Right kidney (tissue), 1 donor: ENCODE measurements at regions not wholly inside any gene's neighbourhood (a gene's known extent, or its start where the extent isn't known, plus 50 kb on each side); places are given as distances from the start of the nearest gene placed in this dataset.
A peak's percentile ranks its signal among the peaks of the same experiment; 100 is the strongest.
"Not testable (repeated sequence)": the region's sequence is repeated elsewhere in the genome, so short reads cannot be mapped to it uniquely, and the experiment has no call there.

Experiments used
- DNase-seq: peaks from one replicate; pipeline ENCODE4 v3.0.0-alpha.2; 2016

DNA sequence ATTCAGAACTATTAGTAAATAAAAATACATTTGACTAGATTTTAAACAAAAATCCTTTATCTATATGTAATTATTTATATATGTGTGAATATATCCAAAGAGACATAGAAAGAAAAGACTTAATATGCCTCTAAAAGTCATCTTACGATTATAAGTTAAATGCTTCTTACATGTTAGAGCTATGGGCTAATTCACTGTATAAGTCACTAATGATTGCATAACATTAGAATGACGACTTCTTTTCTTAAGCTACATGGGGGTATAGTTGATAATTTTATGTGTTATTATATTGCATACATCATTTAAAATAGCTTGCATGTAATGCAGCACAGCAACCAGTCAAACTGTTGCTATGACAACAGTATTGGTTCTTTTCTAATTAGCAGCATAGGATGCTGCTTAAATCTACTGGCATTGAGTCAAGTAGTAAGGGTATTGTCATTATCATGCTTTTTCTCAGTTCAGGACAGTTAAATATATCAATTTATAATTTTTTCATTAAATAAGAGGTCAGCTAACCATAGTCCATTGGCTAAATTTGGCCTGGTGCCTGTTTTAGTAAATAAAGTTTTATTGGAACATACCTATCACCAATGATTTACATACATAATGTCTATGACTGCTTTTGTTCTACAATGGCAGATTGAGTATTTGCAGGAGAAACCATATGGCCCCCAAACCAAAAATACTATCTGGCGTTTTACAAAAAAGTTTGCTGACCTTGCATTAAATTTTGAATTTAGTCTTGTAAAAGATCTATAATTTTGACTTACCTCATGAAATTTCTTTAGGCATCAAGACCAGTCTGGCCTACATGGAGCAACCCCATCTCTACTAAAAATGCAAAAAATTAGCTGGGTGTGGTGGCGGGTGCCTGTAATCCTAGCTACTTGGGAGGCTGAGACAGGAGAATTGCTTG, 207.7 kb upstream of the ZSWIM2 start:
- DNase-seq: no peak

DNA sequence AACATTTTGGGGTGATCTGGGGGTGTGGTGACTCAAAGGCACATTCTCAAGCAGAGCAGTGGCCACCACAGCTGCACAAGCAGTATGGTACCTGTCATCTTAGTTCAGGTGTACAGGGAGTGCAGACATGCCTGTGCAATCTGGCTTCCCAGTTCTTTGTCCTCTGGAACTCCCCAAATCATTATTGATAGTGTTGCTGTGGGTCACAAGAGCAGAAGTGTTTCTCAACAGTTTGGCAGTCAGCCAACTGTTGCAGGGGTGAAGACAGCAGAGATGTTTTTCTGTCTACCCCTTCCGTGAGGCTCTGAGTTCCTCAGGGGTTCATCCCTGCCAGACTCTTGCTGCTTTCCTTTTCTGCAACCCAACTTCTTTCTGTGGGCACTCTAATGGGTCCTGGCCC, 206.5 kb upstream of the ZSWIM2 start:
- DNase-seq: no peak

DNA sequence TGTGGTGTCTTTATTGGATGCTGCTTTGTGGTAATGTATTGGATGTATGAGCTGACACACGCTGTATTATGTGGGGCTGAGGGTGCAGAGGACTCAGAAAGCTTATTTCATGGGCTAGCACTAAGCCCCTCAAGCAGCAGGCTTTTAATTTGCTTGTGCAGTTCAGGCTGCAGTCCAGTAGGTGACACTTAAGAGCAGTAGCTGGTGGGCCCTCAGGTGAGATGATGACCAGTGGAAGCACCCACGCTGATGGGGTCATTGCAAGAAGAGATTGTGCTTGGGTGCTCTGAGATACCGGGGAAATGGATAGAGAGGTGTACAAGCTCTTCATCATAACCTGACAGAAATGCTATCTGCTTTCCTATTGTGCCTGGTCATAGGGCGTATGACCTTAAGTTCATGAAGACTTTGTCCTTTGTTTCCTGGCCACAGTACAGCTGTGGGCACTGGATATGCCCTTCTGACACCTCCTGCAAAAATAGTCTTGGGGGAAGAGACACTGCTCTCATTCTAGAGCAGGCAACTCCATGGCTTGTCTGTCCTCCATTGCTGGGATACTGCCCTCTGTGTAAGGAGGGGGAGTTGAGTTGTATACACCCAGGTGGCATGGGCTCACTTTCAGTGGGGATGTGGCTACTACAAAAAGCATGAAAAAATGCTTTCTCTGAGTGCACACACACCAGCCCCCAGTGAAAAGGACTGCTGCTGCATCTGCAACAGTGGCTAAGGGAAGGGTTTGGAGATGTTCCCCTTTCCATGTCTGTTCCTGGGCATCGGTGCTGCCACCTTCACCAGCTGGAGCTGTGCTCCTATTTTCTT, 205.7 kb upstream of the ZSWIM2 start:
- DNase-seq: no peak

DNA sequence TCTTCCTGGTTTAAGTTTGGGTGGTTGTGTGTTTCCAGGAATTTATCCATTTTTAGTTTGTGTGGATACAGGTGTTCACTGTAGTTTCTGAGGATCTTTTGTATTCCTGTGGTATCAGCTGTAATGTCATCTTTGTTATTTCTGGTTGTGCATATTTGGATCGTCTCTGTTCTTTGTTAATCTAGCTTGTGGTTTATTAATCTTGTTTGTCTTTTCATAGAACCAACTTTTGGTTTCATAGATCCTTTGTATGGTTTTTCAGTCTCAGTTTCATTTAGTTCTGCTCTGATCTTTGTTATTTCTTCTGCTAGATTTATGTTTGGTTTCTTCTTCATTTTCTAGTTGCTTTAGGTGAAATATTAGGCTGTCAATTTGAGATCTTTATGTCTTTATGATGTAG, 202.4 kb upstream of the ZSWIM2 start:
- no peak for DNase-seq

DNA sequence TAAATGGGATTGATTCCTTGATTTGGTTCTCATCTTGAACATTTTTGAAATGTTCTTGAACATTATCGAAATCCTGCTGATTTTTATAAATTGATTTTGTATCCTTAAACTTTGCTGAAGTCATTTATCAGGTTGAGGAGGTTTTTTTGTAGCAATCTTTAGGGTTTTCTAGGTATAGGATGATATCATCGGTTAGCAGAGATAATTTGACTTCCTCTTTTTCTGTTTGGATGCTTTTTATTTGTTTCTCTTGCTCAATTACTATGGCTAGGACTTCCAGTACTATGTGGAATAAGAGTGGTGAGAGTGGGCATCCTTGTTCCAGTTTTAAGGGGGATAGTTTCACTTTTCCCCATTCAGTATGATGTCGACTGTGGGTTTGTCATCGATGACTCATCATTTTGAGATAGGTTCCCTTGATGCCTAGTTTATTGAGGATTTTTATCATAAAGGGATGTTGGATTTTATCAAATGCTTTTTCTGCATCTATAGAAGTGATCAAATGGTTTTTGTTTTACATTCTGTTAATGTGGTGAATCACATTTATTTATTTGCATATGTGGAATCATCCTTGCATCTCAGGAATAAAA, 201.5 kb upstream of the ZSWIM2 start:
- no peak for DNase-seq

DNA sequence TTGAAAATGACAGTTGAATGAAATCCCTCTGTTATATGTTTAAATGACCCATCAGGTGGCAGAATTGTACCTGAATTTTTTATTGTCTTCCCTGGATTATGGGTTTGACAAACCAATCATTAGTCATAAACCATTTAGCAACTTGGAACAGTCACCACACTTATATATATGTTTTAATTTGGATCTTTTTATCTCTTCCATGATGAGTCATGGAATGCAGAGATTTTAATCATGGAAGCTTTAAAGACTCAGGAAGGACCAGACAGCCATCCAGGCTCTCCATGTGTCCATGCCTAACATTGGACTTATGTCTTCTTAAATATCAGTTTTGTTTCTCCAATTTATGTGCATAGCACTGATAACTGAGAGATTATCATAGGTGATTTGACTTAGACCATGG, 188.3 kb upstream of the ZSWIM2 start:
- no peak for DNase-seq

DNA sequence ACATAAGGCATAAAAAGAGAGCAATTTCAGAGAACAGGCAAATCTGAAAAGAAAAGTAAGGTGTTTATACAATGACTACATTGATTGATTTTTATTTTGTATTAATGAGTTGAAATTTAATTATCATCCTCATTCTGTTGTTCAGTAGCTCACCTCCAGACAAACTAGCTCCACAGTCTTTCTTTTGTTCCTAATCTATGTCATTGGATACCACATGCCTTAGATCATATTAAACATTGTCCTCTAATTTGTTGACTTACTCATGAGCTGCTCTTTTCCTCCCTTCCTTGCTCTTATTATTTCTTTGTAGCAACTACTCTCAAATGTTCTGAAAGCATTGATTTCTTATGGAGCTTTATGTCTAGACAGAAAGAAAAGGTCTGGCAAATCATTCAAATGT, 185.5 kb upstream of the ZSWIM2 start:
- DNase-seq: no peak

DNA sequence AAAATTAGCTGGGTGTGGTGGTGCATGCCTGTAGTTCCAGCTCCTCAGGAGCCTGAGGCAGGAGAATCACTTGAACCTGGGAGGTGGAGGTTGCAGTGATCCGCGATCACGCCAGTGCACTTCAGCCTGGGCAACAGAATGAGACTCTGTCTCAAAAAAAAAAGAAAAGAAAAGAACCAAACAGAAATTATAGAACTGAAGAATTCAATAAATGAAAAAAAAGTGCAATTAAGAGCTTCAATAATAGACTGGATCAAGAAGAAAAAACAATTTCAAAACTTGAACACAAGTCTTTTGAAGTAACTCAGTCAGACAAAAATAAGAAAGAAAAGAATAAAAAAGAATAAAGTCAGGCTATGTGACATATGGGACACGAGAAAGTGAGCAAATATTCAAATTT, 175.8 kb upstream of the ZSWIM2 start:
- DNase-seq: no peak

DNA sequence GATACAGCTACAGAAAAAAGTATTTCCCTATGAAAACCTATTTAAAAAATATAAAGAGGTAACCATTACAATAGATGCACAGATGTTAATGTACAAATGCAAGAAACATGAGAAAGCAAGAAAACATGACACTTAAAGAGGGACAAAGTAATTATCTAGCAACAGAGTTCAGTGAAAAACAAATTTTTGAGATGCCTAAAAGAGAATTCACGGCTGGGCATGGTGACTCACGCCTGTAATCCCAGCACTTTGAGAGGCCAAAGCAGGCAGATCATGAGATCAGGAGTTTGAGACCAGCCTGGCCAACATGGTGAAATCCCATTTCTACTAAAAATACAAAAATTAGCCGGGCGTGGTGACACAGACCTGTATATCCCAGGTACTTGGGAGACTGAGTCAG, 175.0 kb upstream of the ZSWIM2 start:
- not testable (repeated sequence) for DNase-seq

DNA sequence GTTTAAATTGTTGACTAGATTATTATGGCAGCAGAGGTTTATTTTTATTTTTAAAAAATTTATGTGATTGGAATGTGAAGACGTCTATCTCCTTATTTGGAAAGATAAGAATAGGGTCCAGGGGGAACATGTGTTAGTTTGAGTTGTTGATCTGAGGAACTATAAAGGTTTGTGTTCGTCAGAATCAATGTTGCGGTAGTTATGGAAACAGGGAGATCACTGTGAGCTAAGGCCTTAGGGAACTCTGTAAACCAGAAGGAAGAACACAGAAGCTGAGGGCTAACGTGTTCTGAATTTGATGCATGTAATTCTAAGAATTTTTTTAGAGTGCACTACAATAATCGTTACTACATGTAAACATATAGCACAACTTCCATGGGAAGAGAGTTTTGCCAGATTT, 168.5 kb upstream of the ZSWIM2 start:
- no peak for DNase-seq

DNA sequence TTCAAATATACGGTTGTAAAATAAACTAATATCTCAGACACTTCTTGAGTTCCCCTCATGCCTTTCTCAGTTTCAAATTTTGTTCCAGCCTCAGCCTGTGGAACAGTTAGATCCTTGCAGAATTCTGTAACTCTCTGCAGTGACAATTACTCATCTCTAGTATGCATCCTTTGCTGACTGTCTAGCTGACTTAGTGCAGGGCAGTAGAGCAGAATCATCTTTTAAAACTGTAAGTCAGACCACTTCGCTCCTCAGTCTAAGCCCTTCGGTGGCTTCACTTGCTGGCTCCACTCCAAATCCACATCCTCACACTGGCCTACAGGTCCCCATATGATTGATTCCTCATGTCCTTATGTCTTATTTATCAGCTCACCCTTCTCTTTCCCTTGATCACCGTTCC, 164.1 kb upstream of the ZSWIM2 start:
- DNase-seq: no peak

DNA sequence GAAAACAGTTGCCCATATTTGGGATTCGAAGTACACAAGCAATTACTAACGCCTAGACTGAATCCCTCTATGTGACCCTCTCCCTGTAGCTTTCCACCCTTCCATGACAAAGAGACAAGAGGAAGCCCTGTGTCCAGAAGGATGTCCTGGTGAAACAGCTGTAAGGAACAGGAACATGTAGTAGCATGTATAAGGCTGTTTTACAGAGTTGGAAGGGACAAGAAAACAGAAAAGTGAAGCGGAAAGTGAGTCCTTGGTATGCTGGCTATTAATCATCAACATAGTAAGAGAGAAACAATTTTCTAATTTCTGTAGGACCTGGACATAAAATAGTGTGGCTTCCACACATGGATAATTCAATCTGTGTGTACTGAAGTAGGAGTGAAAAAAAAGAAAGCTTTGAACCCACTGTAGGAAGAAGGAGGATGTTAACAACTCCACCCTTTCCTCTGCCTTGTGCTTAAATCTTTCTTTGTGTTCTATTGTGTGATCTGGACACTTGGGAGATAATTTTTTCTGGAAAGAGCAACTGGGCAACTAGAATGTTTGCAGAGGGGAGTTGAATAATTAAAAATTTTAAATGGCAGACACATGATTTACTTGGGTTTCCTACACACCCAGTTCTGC, 162.3 kb upstream of the ZSWIM2 start:
- no peak for DNase-seq

DNA sequence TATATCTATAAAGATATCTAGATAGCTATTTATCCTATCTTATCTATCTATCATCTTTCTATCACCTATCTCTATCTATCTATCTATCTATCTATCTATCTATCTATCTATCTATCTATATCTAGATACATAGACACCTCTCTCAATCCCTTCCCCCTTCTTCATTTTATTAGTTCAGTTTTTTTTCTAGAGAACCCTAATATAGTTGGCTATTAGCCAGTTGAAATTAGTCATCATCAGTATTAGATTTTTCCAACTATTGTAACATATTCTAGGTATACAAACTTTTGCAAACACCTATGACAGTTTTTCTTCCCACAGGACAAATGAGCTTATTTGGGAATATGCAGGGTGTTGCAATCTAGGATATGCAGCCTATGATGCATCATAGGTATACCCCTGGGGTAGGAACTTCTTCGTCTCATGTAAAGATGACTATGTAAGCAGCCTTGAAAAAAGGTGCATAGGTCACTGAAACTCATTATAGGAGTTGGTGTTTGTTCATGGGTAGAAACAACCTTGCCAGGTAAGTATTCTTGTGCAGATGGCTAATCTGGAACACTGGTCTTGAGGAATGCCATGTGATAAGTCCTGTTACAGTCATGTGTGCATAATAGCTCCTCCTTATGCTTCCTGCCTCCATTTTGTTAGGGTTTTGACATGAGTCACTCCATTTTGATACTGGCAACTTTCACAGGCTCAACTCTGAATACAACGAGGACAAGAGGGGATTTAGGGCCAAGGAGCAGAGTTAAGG, 160.7 kb upstream of the ZSWIM2 start:
- no peak for DNase-seq

DNA sequence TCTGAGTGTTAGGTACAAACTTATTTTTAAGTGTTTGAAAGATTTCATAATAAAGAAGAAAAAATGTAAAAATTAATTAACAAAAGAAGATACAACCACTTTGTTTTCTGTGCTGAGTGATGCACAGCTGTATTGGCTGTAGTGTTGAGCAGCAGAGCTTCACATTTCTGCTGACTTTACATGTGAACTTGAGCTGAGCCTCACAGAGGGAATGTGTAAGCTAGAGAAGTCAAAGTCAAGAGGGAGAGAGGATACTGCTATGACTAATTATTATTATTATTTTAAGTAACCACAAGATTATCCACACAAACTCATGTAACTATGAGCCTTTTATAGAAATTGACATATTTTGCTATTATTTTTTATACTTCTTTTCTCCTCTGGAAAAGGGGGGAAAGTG, 159.1 kb upstream of the ZSWIM2 start:
- DNase-seq: no peak

DNA sequence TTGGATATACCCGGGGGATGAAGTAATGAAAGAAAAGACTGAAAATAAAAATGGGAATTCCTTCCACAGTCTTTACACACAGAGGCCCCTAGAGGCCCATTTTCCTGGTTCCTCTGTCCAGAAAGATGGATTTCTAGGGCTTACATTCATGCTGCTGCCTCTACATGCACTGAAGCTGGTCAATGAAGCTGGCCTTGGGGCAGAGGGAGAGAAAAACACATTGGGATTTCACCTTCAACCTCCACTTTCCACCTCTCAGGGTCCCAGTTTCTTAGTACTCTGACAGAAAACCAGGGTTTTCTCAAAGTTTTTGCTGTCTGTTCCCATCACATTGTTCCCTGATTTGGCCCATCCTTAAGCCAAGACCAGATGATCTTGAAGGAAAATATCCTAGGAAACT, 154.6 kb upstream of the ZSWIM2 start:
- no peak for DNase-seq

DNA sequence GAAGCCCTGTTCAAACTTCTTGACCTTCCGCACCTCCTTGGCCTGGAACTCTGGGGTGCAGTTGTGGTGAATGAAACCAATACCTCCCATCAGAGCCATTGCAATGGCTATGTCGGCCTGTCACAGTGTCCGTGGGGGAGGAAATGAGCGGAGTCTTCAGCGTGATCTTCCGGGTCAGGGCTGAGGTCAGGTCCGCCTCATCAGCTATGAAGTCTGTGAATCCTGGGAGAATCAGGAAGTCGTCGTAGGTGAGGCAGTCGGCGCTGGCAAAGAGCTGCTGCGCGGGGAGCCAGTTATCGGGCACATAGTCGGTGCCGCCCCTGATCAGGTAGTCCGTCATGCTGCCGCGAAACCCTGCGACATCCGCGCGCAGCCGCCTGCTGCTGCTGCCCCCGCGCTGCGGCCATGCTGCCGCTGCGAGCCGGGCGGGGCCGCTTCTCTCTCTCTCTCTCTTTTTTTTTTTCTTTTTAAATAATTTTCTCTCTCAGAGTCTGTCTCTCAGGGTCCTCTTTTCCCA, 154.1 kb upstream of the ZSWIM2 start:
- DNase-seq: peak; percentile 6

DNA sequence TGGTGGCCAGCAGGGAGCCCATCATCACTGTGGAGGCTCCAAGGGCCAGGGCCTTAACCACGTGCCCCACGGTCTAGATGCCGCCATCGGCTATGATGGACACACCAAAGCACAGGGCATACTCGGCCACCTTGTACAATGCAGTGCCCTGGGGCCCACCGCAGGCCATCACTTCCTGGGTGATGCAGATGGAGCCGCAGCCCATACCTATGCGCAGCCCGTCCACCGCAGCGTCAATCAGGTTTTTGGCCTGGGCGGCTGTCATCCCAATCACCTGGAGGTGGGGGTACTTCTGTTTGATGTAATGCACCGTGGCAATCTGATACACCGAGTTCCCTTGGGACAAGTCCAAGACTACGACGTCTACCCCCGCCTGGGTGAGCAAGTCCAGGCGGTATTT, 153.3 kb upstream of the ZSWIM2 start:
- no peak for DNase-seq

DNA sequence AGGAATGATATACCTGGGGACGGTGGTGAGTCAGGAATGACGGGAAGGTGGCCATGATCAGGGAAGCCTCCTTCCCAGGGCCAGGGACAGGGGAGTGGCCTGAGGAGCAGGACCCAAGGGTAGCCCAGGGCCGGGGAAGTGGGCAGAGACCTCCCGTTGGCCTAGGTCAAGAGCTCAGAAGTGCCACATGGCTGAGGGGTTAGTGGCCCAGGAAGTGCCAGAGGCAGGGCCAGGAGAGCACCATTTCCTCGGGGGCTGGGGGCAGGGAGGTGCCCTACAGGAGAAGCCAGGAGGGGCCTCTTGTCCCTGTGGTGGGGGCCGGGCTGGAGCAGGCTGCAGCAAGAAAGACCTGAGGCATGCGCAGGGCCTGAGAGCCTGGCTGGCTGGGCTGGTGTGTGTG, 152.3 kb upstream of the ZSWIM2 start:
- DNase-seq: no peak

DNA sequence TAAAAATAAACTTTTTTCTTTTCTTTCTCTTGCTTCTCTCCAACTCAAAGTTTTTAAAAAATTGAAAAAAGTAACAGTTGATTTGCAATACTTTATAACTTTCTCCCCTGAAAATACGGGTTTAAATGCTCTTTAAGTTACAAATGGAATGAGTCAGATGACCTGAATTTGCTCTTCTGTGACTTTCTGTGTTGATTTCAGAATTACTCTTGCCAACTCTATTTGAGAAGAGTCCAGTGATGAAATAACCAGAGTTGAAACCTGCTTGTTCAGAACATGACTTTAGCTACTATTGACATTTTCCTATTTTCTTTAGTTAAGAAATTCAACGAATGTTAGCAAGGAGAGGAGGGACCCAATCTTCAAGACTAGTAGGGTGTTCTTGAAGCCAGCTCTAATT, 146.1 kb upstream of the ZSWIM2 start:
- DNase-seq: no peak

DNA sequence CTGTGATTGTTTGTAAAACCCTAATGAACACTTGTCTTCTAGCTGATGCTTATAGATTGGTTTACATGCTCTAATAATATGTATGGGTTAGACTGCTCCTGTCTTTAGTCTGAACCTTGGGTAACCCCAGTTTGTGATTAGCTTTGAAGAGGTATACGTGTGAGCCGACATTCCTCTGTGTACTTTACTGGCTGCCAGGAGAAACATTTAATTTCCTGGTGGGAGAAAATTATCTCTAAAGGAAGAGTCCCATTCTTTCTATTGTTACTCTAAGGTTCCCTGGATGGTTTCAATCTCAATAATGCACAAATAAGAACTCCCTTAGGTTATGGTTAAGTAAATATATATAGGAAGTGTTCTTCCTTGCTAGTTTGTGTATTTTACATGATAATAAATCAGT, 143.6 kb upstream of the ZSWIM2 start:
- no peak for DNase-seq

DNA sequence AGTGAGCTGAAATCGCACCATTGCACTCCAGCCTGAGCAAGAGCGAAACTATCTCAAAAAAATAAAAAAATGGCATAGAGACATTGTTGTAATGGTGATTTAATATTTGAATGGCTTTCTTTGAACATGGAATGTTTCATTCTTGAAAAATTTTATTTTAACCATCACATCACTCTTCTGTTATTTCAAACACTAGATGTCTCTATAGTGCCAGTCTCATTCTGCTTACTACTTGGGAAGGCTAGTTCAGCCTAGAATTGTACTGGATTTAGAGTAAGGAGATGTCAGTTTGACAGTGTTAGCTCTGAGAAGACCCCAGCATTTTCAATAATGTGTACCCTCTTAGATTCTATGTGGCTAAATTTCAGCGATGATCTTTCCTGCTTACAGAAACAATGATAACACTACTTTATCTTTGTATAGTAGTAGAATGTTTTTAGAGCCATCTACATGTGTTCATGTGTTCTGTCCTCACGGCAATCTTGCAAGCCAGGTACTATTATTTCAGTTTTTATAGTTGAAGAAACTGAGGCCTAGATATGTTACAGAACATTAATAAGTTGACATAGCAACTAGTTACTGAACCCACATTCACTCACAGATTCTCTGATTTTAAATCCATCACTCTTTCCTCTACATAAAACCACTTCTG, 142.9 kb upstream of the ZSWIM2 start:
- no peak for DNase-seq
